ENCODE measurements at regions not wholly inside any gene's neighbourhood (a gene's known extent, or its start where the extent isn't known, plus 50 kb on each side); places are given as distances from the start of the nearest gene placed in this dataset.

DNA sequence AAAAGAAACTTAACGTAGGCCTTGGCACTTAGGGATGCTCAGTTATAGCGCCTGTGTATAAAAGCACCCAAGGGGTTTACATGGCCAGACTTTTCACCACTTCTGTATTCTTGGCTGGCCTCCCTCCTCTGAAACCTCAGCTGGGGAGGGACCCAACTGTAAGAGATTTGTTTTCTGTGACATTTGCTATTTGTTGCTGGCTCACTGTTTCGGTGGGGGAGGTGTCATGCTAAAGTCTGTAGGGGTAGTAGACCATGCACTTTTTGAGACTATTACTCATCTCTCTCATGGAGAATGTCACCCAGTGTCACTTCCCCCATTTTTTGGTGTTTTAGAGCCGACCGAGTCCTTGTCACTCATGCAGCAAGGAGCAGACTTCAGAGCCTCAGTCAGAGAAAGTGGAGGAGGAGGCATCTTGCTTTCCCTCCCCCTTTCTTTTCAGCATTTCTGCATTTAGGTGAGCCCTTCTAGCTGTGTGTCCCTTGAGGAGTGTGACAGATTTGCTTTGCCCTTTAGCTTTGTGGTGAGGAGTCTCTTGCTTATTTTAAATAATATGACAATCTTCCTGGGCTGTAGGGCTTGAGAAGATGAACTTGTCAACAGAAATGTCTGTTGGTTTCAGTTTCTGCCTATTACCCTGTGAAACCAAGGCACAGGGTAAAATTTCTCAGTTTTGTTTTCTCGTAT is 160.1 kb downstream of the FASLG start:
- TF ChIP-seq POLR2AphosphoS5 (IDR thresholded peaks at IDR 0.05; ENCODE audit: borderline replicate concordance, low read depth, low read length): no peak
- TF ChIP-seq EZH2 (IDR thresholded peaks at IDR 0.05): no peak

Measured in SK-N-MC (cell line).